Skeletal muscle cell (primary cell): ENCODE measurements at regions not wholly inside any gene's neighbourhood (a gene's known extent, or its start where the extent isn't known, plus 50 kb on each side); places are given as distances from the start of the nearest gene placed in this dataset.

Experiments
- DNase-seq: peaks from one replicate; pipeline ENCODE4 v3.0.0-alpha.2; 2010; ENCODE audit warnings: low read depth
- H3K4me3 ChIP-seq: 2 replicates; pipeline ENCODE4 v1.5.1; 2011; ENCODE audit warnings: low read depth, mild to moderate bottlenecking, control low read depth, low read length, moderate library complexity

- H3K4me3 ChIP-seq = no peak overlapping the region
- DNase-seq = no peak
Observed at GRCh38 chr16:59190731-59191130, 456.6 kb upstream of the GOT2 start.

- no peak overlapping the region for H3K4me3 ChIP-seq
- DNase-seq = no peak
Observed at GRCh38 chr16:59188029-59188428, 453.9 kb upstream of the GOT2 start.

GRCh38 chr16:59181821-59182420, 447.8 kb upstream of the GOT2 start:
- no peak overlapping the region for H3K4me3 ChIP-seq
- no peak for DNase-seq

GRCh38 chr16:59180083-59180476, 446.0 kb upstream of the GOT2 start:
- no peak overlapping the region for H3K4me3 ChIP-seq
- DNase-seq = no peak

- DNase-seq = no peak
- no peak overlapping the region for H3K4me3 ChIP-seq
Observed at GRCh38 chr16:59179446-59180082, 445.4 kb upstream of the GOT2 start.

GRCh38 chr16:59173408-59173831, 439.3 kb upstream of the GOT2 start:
- DNase-seq = no peak
- no peak overlapping the region for H3K4me3 ChIP-seq

GRCh38 chr16:59170099-59170712, 436.1 kb upstream of the GOT2 start:
- DNase-seq = no peak
- no peak overlapping the region for H3K4me3 ChIP-seq

GRCh38 chr16:59169168-59169567, 435.1 kb upstream of the GOT2 start:
- H3K4me3 ChIP-seq = no peak overlapping the region
- no peak for DNase-seq

- no peak overlapping the region for H3K4me3 ChIP-seq
- DNase-seq = no peak
Observed at GRCh38 chr16:59168461-59169114, 434.5 kb upstream of the GOT2 start.

- no peak for DNase-seq
- H3K4me3 ChIP-seq = no peak overlapping the region
Observed at GRCh38 chr16:59164461-59164860, 430.3 kb upstream of the GOT2 start.

GRCh38 chr16:59163371-59164055, 429.4 kb upstream of the GOT2 start:
- no peak for DNase-seq
- H3K4me3 ChIP-seq = no peak overlapping the region

- no peak overlapping the region for H3K4me3 ChIP-seq
- no peak for DNase-seq
Observed at GRCh38 chr16:59161679-59162078, 427.6 kb upstream of the GOT2 start.

- DNase-seq = no peak
- no peak overlapping the region for H3K4me3 ChIP-seq
Observed at GRCh38 chr16:59154295-59154694, 420.2 kb upstream of the GOT2 start.

- DNase-seq = no peak
- H3K4me3 ChIP-seq = no peak overlapping the region
Observed at GRCh38 chr16:59148769-59149155, 414.6 kb upstream of the GOT2 start.

GRCh38 chr16:59148056-59148768, 414.1 kb upstream of the GOT2 start:
- H3K4me3 ChIP-seq = no peak overlapping the region
- DNase-seq = no peak

GRCh38 chr16:59146140-59146539, 412.0 kb upstream of the GOT2 start:
- no peak overlapping the region for H3K4me3 ChIP-seq
- DNase-seq = no peak

- DNase-seq = no peak
- H3K4me3 ChIP-seq = no peak overlapping the region
Observed at GRCh38 chr16:59144841-59145240, 410.7 kb upstream of the GOT2 start.

GRCh38 chr16:59144326-59144725, 410.2 kb upstream of the GOT2 start:
- no peak for DNase-seq

GRCh38 chr16:59126486-59126885, 392.4 kb upstream of the GOT2 start:
- H3K4me3 ChIP-seq = no peak overlapping the region
- no peak for DNase-seq

More at GRCh38 chr16:59144326-59144725, 410.2 kb upstream of the GOT2 start:
- no peak overlapping the region for H3K4me3 ChIP-seq
